ENCODE measurements at regions not wholly inside any gene's neighbourhood (a gene's known extent, or its start where the extent isn't known, plus 50 kb on each side); places are given as distances from the start of the nearest gene placed in this dataset.

- no peaks in the 10 kb centered on the region for H3K36me3 ChIP-seq (ENCODE audit: control insufficient read depth, insufficient read depth, low read length)
- 52% methylated on average over 3 of the region's 3 CpGs for WGBS (ENCODE audit: insufficient coverage)
- DNase-seq (ENCODE audit: low read depth in 4 of 6, low spot score in 6 of 6), result no peak
- H3K4me3 ChIP-seq (ENCODE audit: low read depth, low read length), result no peak overlapping the region
- no peaks in the 10 kb centered on the region for H3K27me3 ChIP-seq (ENCODE audit: control insufficient read depth, insufficient read depth, low read length)
- no peak overlapping the region for H3K27ac ChIP-seq (ENCODE audit: low read depth, low read length)
- no peaks in the 10 kb centered on the region for H3K4me1 ChIP-seq (ENCODE audit: control insufficient read depth, insufficient read depth, low read length)
- H3K9me3 ChIP-seq (ENCODE audit: control insufficient read depth, insufficient read depth, low read length), result no peaks in the 10 kb centered on the region
Observed at GRCh38 chr2:81324046-81324445, 1019.5 kb upstream of the LRRTM1 start.

GRCh38 chr2:81304154-81304830, 999.7 kb upstream of the LRRTM1 start:
- H3K36me3 ChIP-seq (ENCODE audit: control insufficient read depth, insufficient read depth, low read length), result no peaks in the 10 kb centered on the region
- H3K27ac ChIP-seq (ENCODE audit: low read depth, low read length), result no peak overlapping the region
- DNase-seq (ENCODE audit: low read depth in 4 of 6, low spot score in 6 of 6), result peak in 2 of 6 donors; percentile 1 to 3
- H3K27me3 ChIP-seq (ENCODE audit: control insufficient read depth, insufficient read depth, low read length), result no peaks in the 10 kb centered on the region
- peaks cover 3% of the 10 kb centered on the region for H3K9me3 ChIP-seq (ENCODE audit: control insufficient read depth, insufficient read depth, low read length)
- no peak overlapping the region for H3K4me3 ChIP-seq (ENCODE audit: low read depth, low read length)
- H3K4me1 ChIP-seq (ENCODE audit: control insufficient read depth, insufficient read depth, low read length), result no peaks in the 10 kb centered on the region
- WGBS (ENCODE audit: insufficient coverage), result 26% methylated on average over 5 of the region's 9 CpGs

- no CpG with 5 or more reads among the region's 1 CpG for WGBS (ENCODE audit: insufficient coverage)
- Histone ChIP-seq H3K27me3 (ENCODE audit: control insufficient read depth, insufficient read depth, low read length) (no peaks in the 10 kb centered on the region), H3K9me3 (ENCODE audit: control insufficient read depth, insufficient read depth, low read length) (peaks cover 3% of the 10 kb centered on the region), H3K27ac (ENCODE audit: low read depth, low read length) (no peak overlapping the region), H3K36me3 (ENCODE audit: control insufficient read depth, insufficient read depth, low read length) (no peaks in the 10 kb centered on the region), H3K4me1 (ENCODE audit: control insufficient read depth, insufficient read depth, low read length) (no peaks in the 10 kb centered on the region), H3K4me3 (ENCODE audit: low read depth, low read length) (no peak overlapping the region)
- DNase-seq (ENCODE audit: low read depth in 4 of 6, low spot score in 6 of 6), result no peak
Observed at GRCh38 chr2:81303321-81303720, 998.8 kb upstream of the LRRTM1 start.

- Histone ChIP-seq H3K36me3 (ENCODE audit: control insufficient read depth, insufficient read depth, low read length) (no peaks in the 10 kb centered on the region), H3K27ac (ENCODE audit: low read depth, low read length) (no peak overlapping the region), H3K4me1 (ENCODE audit: control insufficient read depth, insufficient read depth, low read length) (no peaks in the 10 kb centered on the region), H3K9me3 (ENCODE audit: control insufficient read depth, insufficient read depth, low read length) (peaks cover 3% of the 10 kb centered on the region), H3K27me3 (ENCODE audit: control insufficient read depth, insufficient read depth, low read length) (no peaks in the 10 kb centered on the region), H3K4me3 (ENCODE audit: low read depth, low read length) (no peak overlapping the region)
- DNase-seq (ENCODE audit: low read depth in 4 of 6, low spot score in 6 of 6), result no peak
- no CpG with 5 or more reads among the region's 1 CpG for whole genome bisulfite sequencing (ENCODE audit: insufficient coverage)
Observed at GRCh38 chr2:81299841-81300240, 995.3 kb upstream of the LRRTM1 start.

- WGBS (ENCODE audit: insufficient coverage), result no CpG with 5 or more reads among the region's 3 CpGs
Observed at GRCh38 chr2:81290846-81291245, 986.3 kb upstream of the LRRTM1 start.

GRCh38 chr2:81283081-81283480, 978.5 kb upstream of the LRRTM1 start:
- no peak overlapping the region for H3K27ac ChIP-seq (ENCODE audit: low read depth, low read length)
- H3K4me3 ChIP-seq (ENCODE audit: low read depth, low read length), result no peak overlapping the region
- no peaks in the 10 kb centered on the region for H3K27me3 ChIP-seq (ENCODE audit: control insufficient read depth, insufficient read depth, low read length)
- H3K4me1 ChIP-seq (ENCODE audit: control insufficient read depth, insufficient read depth, low read length), result no peaks in the 10 kb centered on the region
- H3K9me3 ChIP-seq (ENCODE audit: control insufficient read depth, insufficient read depth, low read length), result no peaks in the 10 kb centered on the region
- WGBS (ENCODE audit: insufficient coverage), result no CpG with 5 or more reads among the region's 2 CpGs
- no peaks in the 10 kb centered on the region for H3K36me3 ChIP-seq (ENCODE audit: control insufficient read depth, insufficient read depth, low read length)
- peak in 1 of 6 donors; percentile 4 for DNase-seq (ENCODE audit: low read depth in 4 of 6, low spot score in 6 of 6)

More at GRCh38 chr2:81290846-81291245, 986.3 kb upstream of the LRRTM1 start:
- Histone ChIP-seq H3K9me3 (ENCODE audit: control insufficient read depth, insufficient read depth, low read length) (peaks cover 2% of the 10 kb centered on the region), H3K36me3 (ENCODE audit: control insufficient read depth, insufficient read depth, low read length) (no peaks in the 10 kb centered on the region), H3K27ac (ENCODE audit: low read depth, low read length) (no peak overlapping the region), H3K4me3 (ENCODE audit: low read depth, low read length) (no peak overlapping the region), H3K27me3 (ENCODE audit: control insufficient read depth, insufficient read depth, low read length) (no peaks in the 10 kb centered on the region), H3K4me1 (ENCODE audit: control insufficient read depth, insufficient read depth, low read length) (no peaks in the 10 kb centered on the region)
- DNase-seq (ENCODE audit: low read depth in 4 of 6, low spot score in 6 of 6), result no peak

GRCh38 chr2:81282151-81282769, 977.7 kb upstream of the LRRTM1 start:
- Histone ChIP-seq H3K36me3 (ENCODE audit: control insufficient read depth, insufficient read depth, low read length) (no peaks in the 10 kb centered on the region), H3K9me3 (ENCODE audit: control insufficient read depth, insufficient read depth, low read length) (no peaks in the 10 kb centered on the region), H3K4me3 (ENCODE audit: low read depth, low read length) (no peak overlapping the region), H3K4me1 (ENCODE audit: control insufficient read depth, insufficient read depth, low read length) (no peaks in the 10 kb centered on the region), H3K27me3 (ENCODE audit: control insufficient read depth, insufficient read depth, low read length) (no peaks in the 10 kb centered on the region), H3K27ac (ENCODE audit: low read depth, low read length) (no peak overlapping the region)
- WGBS (ENCODE audit: insufficient coverage), result no CpG with 5 or more reads among the region's 2 CpGs
- DNase-seq (ENCODE audit: low read depth in 4 of 6, low spot score in 6 of 6), result no peak

- no peaks in the 10 kb centered on the region for H3K27me3 ChIP-seq (ENCODE audit: control insufficient read depth, insufficient read depth, low read length)
- H3K4me3 ChIP-seq (ENCODE audit: low read depth, low read length), result no peak overlapping the region
- H3K36me3 ChIP-seq (ENCODE audit: control insufficient read depth, insufficient read depth, low read length), result no peaks in the 10 kb centered on the region
- no peak overlapping the region for H3K27ac ChIP-seq (ENCODE audit: low read depth, low read length)
- no CpG with 5 or more reads among the region's 1 CpG for WGBS (ENCODE audit: insufficient coverage)
- DNase-seq (ENCODE audit: low read depth in 4 of 6, low spot score in 6 of 6), result no peak
- no peaks in the 10 kb centered on the region for H3K4me1 ChIP-seq (ENCODE audit: control insufficient read depth, insufficient read depth, low read length)
- no peaks in the 10 kb centered on the region for H3K9me3 ChIP-seq (ENCODE audit: control insufficient read depth, insufficient read depth, low read length)
Observed at GRCh38 chr2:81276595-81276994, 972.0 kb upstream of the LRRTM1 start.

- no peak overlapping the region for H3K4me3 ChIP-seq (ENCODE audit: low read depth, low read length)
- H3K27me3 ChIP-seq (ENCODE audit: control insufficient read depth, insufficient read depth, low read length), result no peaks in the 10 kb centered on the region
- no peak overlapping the region for H3K27ac ChIP-seq (ENCODE audit: low read depth, low read length)
- H3K9me3 ChIP-seq (ENCODE audit: control insufficient read depth, insufficient read depth, low read length), result peaks cover 2% of the 10 kb centered on the region
- H3K4me1 ChIP-seq (ENCODE audit: control insufficient read depth, insufficient read depth, low read length), result no peaks in the 10 kb centered on the region
- no CpG with 5 or more reads among the region's 1 CpG for WGBS (ENCODE audit: insufficient coverage)
- no peaks in the 10 kb centered on the region for H3K36me3 ChIP-seq (ENCODE audit: control insufficient read depth, insufficient read depth, low read length)
- peak in 2 of 6 donors; percentile 25 to 49 for DNase-seq (ENCODE audit: low read depth in 4 of 6, low spot score in 6 of 6)
Observed at GRCh38 chr2:81266106-81266505, 961.6 kb upstream of the LRRTM1 start.

- Histone ChIP-seq H3K27ac (ENCODE audit: low read depth, low read length) (no peak overlapping the region), H3K4me1 (ENCODE audit: control insufficient read depth, insufficient read depth, low read length) (no peaks in the 10 kb centered on the region), H3K4me3 (ENCODE audit: low read depth, low read length) (no peak overlapping the region), H3K9me3 (ENCODE audit: control insufficient read depth, insufficient read depth, low read length) (peaks cover 2% of the 10 kb centered on the region), H3K27me3 (ENCODE audit: control insufficient read depth, insufficient read depth, low read length) (no peaks in the 10 kb centered on the region), H3K36me3 (ENCODE audit: control insufficient read depth, insufficient read depth, low read length) (no peaks in the 10 kb centered on the region)
- DNase-seq (ENCODE audit: low read depth in 4 of 6, low spot score in 6 of 6), result no peak
Observed at GRCh38 chr2:81263989-81264388, 959.4 kb upstream of the LRRTM1 start.
